Bronchial epithelial cell (primary cell): ENCODE measurements at regions not wholly inside any gene's neighbourhood (a gene's known extent, or its start where the extent isn't known, plus 50 kb on each side); places are given as distances from the start of the nearest gene placed in this dataset.
A peak's percentile ranks its signal among the peaks of the same experiment; 100 is the strongest.

Source experiments
- DNase-seq: peaks from one replicate; pipeline ENCODE4 v3.0.0-alpha.2; 2010; ENCODE audit warnings: low read depth
- FAIRE-seq: peaks from 2 replicates; lab custom pipeline; 2011; peaks lifted over from hg19 to GRCh38; lab: Jason Lieb, UNC
- H3K27me3 ChIP-seq: 2 replicates; pipeline ENCODE4 v1.5.1; 2011; ENCODE audit warnings: low read length; ENCODE audit not compliant: control insufficient read depth, insufficient read depth
- H3K36me3 ChIP-seq: 2 replicates; pipeline ENCODE4 v1.5.1; 2011; ENCODE audit warnings: low read length; ENCODE audit not compliant: control insufficient read depth, insufficient read depth
- H3K4me3 ChIP-seq: 2 replicates; pipeline ENCODE4 v1.5.1; 2011; ENCODE audit warnings: mild to moderate bottlenecking, low read depth, low read length, control low read depth
- CTCF ChIP-seq: IDR thresholded peaks from 2 replicates; pipeline ENCODE4 v1.5.1; 2011; ENCODE audit warnings: mild to moderate bottlenecking, moderate library complexity, low read length, control low read depth, inconsistent platforms; ENCODE audit not compliant: insufficient read depth, severe bottlenecking

DNA sequence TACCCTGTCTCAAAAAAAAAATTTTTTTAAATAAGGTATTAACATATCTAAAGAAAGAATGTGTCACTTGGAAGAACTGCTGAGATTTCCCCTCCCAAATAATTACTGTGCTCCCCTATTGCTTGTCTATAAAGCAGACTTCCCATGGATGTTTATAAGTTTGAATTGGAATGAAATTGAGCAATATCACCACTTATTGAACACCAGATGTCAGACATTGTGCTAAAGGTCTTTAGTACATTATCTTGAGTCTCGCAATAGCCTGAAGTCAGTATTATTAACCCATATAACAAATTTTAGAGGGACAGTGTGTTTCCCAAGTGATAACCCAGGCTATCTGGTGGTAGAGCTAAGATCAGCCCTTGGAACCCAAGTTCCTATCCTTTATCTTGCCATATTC lies 69.0 kb upstream of the EPCAM start:
- H3K36me3 ChIP-seq, result no peaks in the 10 kb centered on the region
- peaks cover 4% of the 10 kb centered on the region for H3K27me3 ChIP-seq
- FAIRE-seq, result no peak
- TF ChIP-seq CTCF, result no peak
- DNase-seq, result no peak
- H3K4me3 ChIP-seq, result no peak overlapping the region

DNA sequence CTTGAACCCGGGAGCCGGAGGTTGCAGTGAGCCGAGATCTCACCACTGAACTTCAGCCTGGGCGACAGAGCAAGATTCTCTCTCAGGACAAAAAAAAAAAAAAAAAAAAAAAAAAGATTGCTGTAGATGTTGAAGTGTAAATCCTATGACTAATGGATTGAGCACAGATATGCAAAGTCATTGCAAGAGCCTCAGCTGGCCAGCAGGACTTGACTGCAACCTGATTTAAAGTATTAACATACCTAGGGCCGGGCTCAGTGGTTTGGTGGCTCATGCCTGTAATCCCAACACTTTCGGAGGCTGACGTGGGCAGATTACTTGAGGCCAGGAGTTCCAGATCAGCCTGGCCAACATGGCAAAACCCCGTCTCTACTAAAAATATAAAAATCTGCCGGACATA lies 69.6 kb upstream of the EPCAM start:
- Histone ChIP-seq H3K27me3 (peaks cover 4% of the 10 kb centered on the region), H3K4me3 (no peak overlapping the region), H3K36me3 (no peaks in the 10 kb centered on the region)
- DNase-seq (peak; percentile 72), FAIRE-seq (no peak)
- TF ChIP-seq CTCF, result no peak

DNA sequence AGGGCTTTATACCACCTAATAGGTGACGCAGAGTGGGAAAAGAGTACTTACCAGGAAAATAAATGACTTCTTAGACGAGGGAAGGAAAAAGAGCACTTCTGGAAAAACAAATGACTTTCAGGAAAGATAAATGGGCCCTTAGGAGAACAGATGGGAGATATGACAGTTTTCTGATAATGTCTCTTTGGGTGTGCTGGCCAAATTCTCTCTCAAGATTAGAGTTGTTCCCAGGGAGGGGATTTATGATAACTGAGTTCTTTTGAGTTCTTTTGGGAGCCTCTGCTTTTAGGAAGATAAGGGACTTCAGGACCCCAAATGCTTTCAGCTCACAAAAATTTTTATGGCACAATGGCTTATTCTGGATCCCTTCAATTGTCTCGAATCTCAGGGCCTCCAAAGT lies 70.3 kb upstream of the EPCAM start:
- no peak for TF ChIP-seq CTCF
- no peak for DNase-seq
- no peak for FAIRE-seq
- Histone ChIP-seq H3K27me3 (peaks cover 4% of the 10 kb centered on the region), H3K4me3 (no peak overlapping the region), H3K36me3 (no peaks in the 10 kb centered on the region)

- H3K4me3 ChIP-seq, result no peak overlapping the region
- TF ChIP-seq CTCF, result no peak
- DNase-seq (peak; percentile 44), FAIRE-seq (no peak)
- H3K36me3 ChIP-seq, result no peaks in the 10 kb centered on the region
- H3K27me3 ChIP-seq, result peaks cover 4% of the 10 kb centered on the region
These were observed 71.2 kb upstream of the EPCAM start for GRCh38 chr2:47297767-47298425.

DNA sequence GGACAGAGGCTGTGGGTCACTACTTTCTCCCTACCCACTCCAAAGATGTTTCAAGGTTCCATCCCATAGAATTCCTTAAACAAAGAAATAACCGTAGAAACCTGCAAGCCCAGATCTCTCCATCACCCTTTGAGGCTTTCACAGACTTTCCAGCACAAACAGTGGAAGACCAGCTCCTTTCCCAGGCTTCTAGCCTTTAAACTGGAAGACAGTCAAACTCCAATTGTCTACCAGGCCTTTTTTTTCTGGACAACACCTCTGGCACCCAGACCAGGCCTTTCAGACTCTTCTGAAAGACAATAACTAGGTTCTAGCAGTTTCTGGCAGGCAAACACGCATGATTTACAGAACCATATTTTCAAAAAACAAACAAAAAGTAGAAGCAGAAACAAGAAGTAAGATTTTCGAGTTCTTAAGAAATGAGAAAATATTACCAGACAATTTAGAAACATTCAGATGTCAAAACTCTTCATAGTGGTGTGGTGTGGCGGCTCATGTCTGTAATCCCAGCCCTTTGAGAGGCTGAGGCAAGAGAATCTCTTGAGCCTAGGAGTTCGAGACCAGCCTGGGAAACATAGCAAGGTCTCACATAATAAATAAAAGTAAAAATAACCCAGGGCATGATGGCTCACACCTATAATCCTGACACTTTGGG lies 73.0 kb upstream of the EPCAM start:
- Histone ChIP-seq H3K36me3 (no peaks in the 10 kb centered on the region), H3K4me3 (no peak overlapping the region), H3K27me3 (peaks cover 2% of the 10 kb centered on the region)
- FAIRE-seq, result no peak
- no peak for TF ChIP-seq CTCF
- DNase-seq, result no peak
